GM12878 (cell line): ENCODE measurements at regions not wholly inside any gene's neighbourhood (a gene's known extent, or its start where the extent isn't known, plus 50 kb on each side); places are given as distances from the start of the nearest gene placed in this dataset.
"Not testable (repeated sequence)": the region's sequence is repeated elsewhere in the genome, so short reads cannot be mapped to it uniquely, and the experiment has no call there.

Experiments used
- ATAC-seq: fragments of 200-7000 bp; cut with Tn5 transposase; 3 replicates; pipeline ENCODE4 v1.9.1; 2020; ENCODE audit warnings: mild to moderate bottlenecking, moderate library complexity
- BruUV-seq: library from RNA; stranded (reverse); fragments of 400-500 nt; replicated peaks from 2 replicates; lab custom pipeline; 2021; lab: Mats Ljungman, UMichigan
- CTCF ChIA-PET: fragments of 300-600 bp; sonication (Branson Sonifier 250); formaldehyde crosslinking; extraction: SDS; loops from one replicate; lab custom pipeline; 2021; ENCODE audit warnings: inconsistent platforms; lab: Yijun Ruan, JAX
- POLR2A ChIA-PET: fragments of 350-600 bp; formaldehyde crosslinking; extraction: SDS; loops from one replicate; lab custom pipeline; 2021; ENCODE audit warnings: inconsistent platforms; lab: Charles Lee
- RAD21 ChIA-PET: fragments of 300-600 bp; sonication (Branson Sonifier 250); formaldehyde crosslinking; loops from one replicate; lab custom pipeline; 2023; ENCODE audit warnings: antibody characterized with exemption; ENCODE audit not compliant: unreplicated experiment; lab: Charles Lee
- SMC1A ChIA-PET: fragments of 300-600 bp; sonication (Branson Sonifier 250); formaldehyde crosslinking; loops from one replicate; lab custom pipeline; 2023; ENCODE audit not compliant: unreplicated experiment, uncharacterized antibody; lab: Charles Lee
- DNase-seq: peaks from one replicate; pipeline ENCODE4 v3.0.0-alpha.2; 2011; ENCODE audit warnings: low read depth, low spot score
- FAIRE-seq: peaks from 3 replicates; lab custom pipeline; 2011; peaks lifted over from hg19 to GRCh38; lab: Jason Lieb, UNC
- H2AFZ ChIP-seq: 2 replicates; pipeline ENCODE4 v1.6.0; 2011; ENCODE audit warnings: low read depth, low read length, control low read depth; ENCODE audit not compliant: control insufficient read depth
- H3K27ac ChIP-seq: 2 replicates; pipeline ENCODE4 v1.5.1; 2011; ENCODE audit warnings: control low read depth; ENCODE audit not compliant: control insufficient read depth, insufficient read depth
- H3K27me3 ChIP-seq, 2 experiments: replicated peaks in 1 of 2; 2 replicates each; pipeline versions ENCODE4 v1.6.0 to v1.6.1; 2011; ENCODE audit warnings: low read length in 1 of 2; ENCODE audit not compliant: control insufficient read depth in 2 of 2, insufficient read depth in 2 of 2
- H3K36me3 ChIP-seq, 2 experiments: 2 replicates each; pipeline ENCODE4 v1.5.1; 2011; ENCODE audit warnings: low read length in 1 of 2; ENCODE audit not compliant: control insufficient read depth in 2 of 2, insufficient read depth in 2 of 2
- H3K4me1 ChIP-seq: 2 replicates; pipeline ENCODE4 v1.6.1; 2011; ENCODE audit warnings: mild to moderate bottlenecking, low read length, moderate library complexity, mixed read lengths; ENCODE audit not compliant: control insufficient read depth, insufficient read depth
- H3K4me2 ChIP-seq: 2 replicates; pipeline ENCODE4 v1.6.0; 2011; ENCODE audit warnings: control low read depth; ENCODE audit not compliant: control insufficient read depth, insufficient read depth
- H3K4me3 ChIP-seq: fragments of 200-600 bp; sonication (generic); 2 replicates; pipeline ENCODE4 v1.5.1; 2016
- H3K79me2 ChIP-seq: 2 replicates; pipeline ENCODE4 v1.6.0; 2011; ENCODE audit warnings: low read length; ENCODE audit not compliant: control insufficient read depth, insufficient read depth
- H3K9ac ChIP-seq: 2 replicates; pipeline ENCODE4 v1.8.0; 2011; ENCODE audit warnings: low read length, control low read depth, mixed read lengths; ENCODE audit not compliant: control insufficient read depth, insufficient read depth
- H3K9me3 ChIP-seq: replicated peaks from 3 replicates; pipeline ENCODE4 v1.5.1; 2011; ENCODE audit warnings: mild to moderate bottlenecking, low read length; ENCODE audit not compliant: control insufficient read depth, insufficient read depth
- H4K20me1 ChIP-seq: 2 replicates; pipeline ENCODE4 v1.6.0; 2011; ENCODE audit not compliant: control insufficient read depth, insufficient read depth
- BHLHE40 ChIP-seq, 2 experiments: fragments of 450-650 bp in 1 of 2; IDR thresholded peaks; 2 replicates each; pipeline ENCODE4 v1.6.1; 2011 to 2017; ENCODE audit warnings: low read depth in 2 of 2, borderline replicate concordance in 1 of 2, improper control_type of control experiment in 1 of 2, low read length in 1 of 2, mild to moderate bottlenecking in 1 of 2
- CHD4 ChIP-seq: fragments of 200-600 bp; sonication (generic); IDR thresholded peaks from 2 replicates; pipeline ENCODE4 v1.6.1; 2016; ENCODE audit warnings: mild to moderate bottlenecking
- ELK1 ChIP-seq: IDR thresholded peaks from 2 replicates; pipeline ENCODE4 v1.6.1; 2012; ENCODE audit warnings: low read depth, low read length, improper control_type of control experiment
- FOXK2 ChIP-seq: fragments of 450-650 bp; IDR thresholded peaks from 2 replicates; pipeline ENCODE4 v1.6.1; 2017; ENCODE audit warnings: mild to moderate bottlenecking, moderate library complexity
- GATAD2B ChIP-seq: fragments of 450-650 bp; conservative IDR thresholded peaks from 2 replicates; pipeline ENCODE4 v1.6.1; 2017; ENCODE audit warnings: low read depth, mild to moderate bottlenecking, moderate library complexity
- MEF2B ChIP-seq: fragments of 450-650 bp; IDR thresholded peaks from 2 replicates; pipeline ENCODE4 v1.6.1; 2018; ENCODE audit warnings: mild to moderate bottlenecking, moderate library complexity; ENCODE audit not compliant: partially characterized antibody, poor library complexity, severe bottlenecking
- NRF1 ChIP-seq: conservative IDR thresholded peaks from 2 replicates; pipeline ENCODE4 v1.6.1; 2011; ENCODE audit warnings: mild to moderate bottlenecking, low read depth, low read length, improper control_type of control experiment
- SUZ12 ChIP-seq: fragments of 200-600 bp; sonication (generic); IDR thresholded peaks from one replicate; pipeline ENCODE4 v1.6.1; 2018; ENCODE audit warnings: antibody characterized with exemption, mild to moderate bottlenecking; ENCODE audit not compliant: unreplicated experiment
- TCF7 ChIP-seq: IDR thresholded peaks from 2 replicates; pipeline ENCODE4 v1.6.1; 2014; ENCODE audit warnings: antibody characterized with exemption, borderline replicate concordance
- WGBS: methylation state at CpG from one replicate; pipeline ENCODE4 v1.1.6; 2016; ENCODE audit warnings: low lambda C conversion rate; ENCODE audit not compliant: insufficient replicate concordance, insufficient coverage; ENCODE audit errors: missing lambda C conversion rate; 5-methylcytosine and 5-hydroxymethylcytosine counted together
- in situ Hi-C: fragments of 300-500 bp; cut with MboI; formaldehyde crosslinking; loops from 9 replicates; pipeline ENCODE4 v1.14.3; 2018; ENCODE audit warnings: mixed read lengths
- intact Hi-C: fragments of 100-400 bp; cut with micrococcal nuclease; formaldehyde crosslinking; loops from one replicate; pipeline ENCODE4 v1.14.2; 2022; ENCODE audit not compliant: unreplicated experiment
- TF ChIP-seq, protein P1 (sequence below): IDR thresholded peaks from 2 replicates; pipeline ENCODE4 v1.6.1; 2012; ENCODE audit warnings: improper control_type of control experiment, low read depth, low read length; ENCODE audit not compliant: insufficient replicate concordance

GRCh38 chr11:90614318-90614717 lies 391.5 kb upstream of the CHORDC1 start:
- TF ChIP-seq ELK1 (no peak), NRF1 (no peak), TCF7 (no peak), BHLHE40 (IDR thresholded peaks at IDR 0.05; ENCODE audit: borderline replicate concordance in 1 of 2, low read depth in 2 of 2, low read length in 1 of 2) (no peak), GATAD2B (no peak), MEF2B (no peak), FOXK2 (no peak), SUZ12 (no peak), CHD4 (no peak)
- TF ChIP-seq, protein P1, sequence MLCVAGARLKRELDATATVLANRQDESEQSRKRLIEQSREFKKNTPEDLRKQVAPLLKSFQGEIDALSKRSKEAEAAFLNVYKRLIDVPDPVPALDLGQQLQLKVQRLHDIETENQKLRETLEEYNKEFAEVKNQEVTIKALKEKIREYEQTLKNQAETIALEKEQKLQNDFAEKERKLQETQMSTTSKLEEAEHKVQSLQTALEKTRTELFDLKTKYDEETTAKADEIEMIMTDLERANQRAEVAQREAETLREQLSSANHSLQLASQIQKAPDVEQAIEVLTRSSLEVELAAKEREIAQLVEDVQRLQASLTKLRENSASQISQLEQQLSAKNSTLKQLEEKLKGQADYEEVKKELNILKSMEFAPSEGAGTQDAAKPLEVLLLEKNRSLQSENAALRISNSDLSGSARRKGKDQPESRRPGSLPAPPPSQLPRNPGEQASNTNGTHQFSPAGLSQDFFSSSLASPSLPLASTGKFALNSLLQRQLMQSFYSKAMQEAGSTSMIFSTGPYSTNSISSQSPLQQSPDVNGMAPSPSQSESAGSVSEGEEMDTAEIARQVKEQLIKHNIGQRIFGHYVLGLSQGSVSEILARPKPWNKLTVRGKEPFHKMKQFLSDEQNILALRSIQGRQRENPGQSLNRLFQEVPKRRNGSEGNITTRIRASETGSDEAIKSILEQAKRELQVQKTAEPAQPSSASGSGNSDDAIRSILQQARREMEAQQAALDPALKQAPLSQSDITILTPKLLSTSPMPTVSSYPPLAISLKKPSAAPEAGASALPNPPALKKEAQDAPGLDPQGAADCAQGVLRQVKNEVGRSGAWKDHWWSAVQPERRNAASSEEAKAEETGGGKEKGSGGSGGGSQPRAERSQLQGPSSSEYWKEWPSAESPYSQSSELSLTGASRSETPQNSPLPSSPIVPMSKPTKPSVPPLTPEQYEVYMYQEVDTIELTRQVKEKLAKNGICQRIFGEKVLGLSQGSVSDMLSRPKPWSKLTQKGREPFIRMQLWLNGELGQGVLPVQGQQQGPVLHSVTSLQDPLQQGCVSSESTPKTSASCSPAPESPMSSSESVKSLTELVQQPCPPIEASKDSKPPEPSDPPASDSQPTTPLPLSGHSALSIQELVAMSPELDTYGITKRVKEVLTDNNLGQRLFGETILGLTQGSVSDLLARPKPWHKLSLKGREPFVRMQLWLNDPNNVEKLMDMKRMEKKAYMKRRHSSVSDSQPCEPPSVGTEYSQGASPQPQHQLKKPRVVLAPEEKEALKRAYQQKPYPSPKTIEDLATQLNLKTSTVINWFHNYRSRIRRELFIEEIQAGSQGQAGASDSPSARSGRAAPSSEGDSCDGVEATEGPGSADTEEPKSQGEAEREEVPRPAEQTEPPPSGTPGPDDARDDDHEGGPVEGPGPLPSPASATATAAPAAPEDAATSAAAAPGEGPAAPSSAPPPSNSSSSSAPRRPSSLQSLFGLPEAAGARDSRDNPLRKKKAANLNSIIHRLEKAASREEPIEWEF: no peak
- H3K4me1 ChIP-seq: no peaks in the 10 kb centered on the region
- intact Hi-C loops: no loop called here
- no peaks in the 10 kb centered on the region for H3K9me3 ChIP-seq
- H3K36me3 ChIP-seq: no peaks in the 10 kb centered on the region
- no TSS peak for BruUV-seq
- ChIA-PET POLR2A (no interaction called here), CTCF (no interaction called here), RAD21 (no interaction called here), SMC1A (no interaction called here)
- 0% methylated on average over 2 of the region's 2 CpGs for WGBS
- no peak for DNase-seq
- H4K20me1 ChIP-seq: no peaks in the 10 kb centered on the region
- in situ Hi-C loops: no loop called here
- H3K4me2 ChIP-seq: no peak overlapping the region
- no peaks in the 10 kb centered on the region for H3K79me2 ChIP-seq
- ATAC-seq: peak; percentile 45; the same call in 2 of the 3 replicates
- FAIRE-seq: no peak
- no peaks in the 10 kb centered on the region for H3K27me3 ChIP-seq
- H3K9ac ChIP-seq: no peak overlapping the region
- H3K27ac ChIP-seq: no peak overlapping the region
- no peak overlapping the region for H2AFZ ChIP-seq
- no peak overlapping the region for H3K4me3 ChIP-seq

- POLR2A ChIA-PET, H3K9ac ChIP-seq, H3K27me3 ChIP-seq, BruUV-seq, intact Hi-C loops, FAIRE-seq, H4K20me1 ChIP-seq, H3K79me2 ChIP-seq, H3K4me2 ChIP-seq, H2AFZ ChIP-seq, H3K36me3 ChIP-seq, DNase-seq, H3K4me3 ChIP-seq, H3K4me1 ChIP-seq, in situ Hi-C loops, H3K27ac ChIP-seq, ATAC-seq, H3K9me3 ChIP-seq: not testable (repeated sequence)
- WGBS: 16% methylated on average over 4 of the region's 4 CpGs
- ChIA-PET RAD21 (interaction anchor here (1.0 kb wide), 1 partner anchor 61 kb away, joined by 3 read pairs; no protein-coding TSS in a partner anchor), SMC1A (interaction anchor here (1.2 kb wide), 1 partner anchor 20 kb away, joined by 3 read pairs; no protein-coding TSS in a partner anchor), CTCF (interaction anchor here (1.1 kb wide), 1 partner anchor 18 kb away, joined by 3 read pairs; no protein-coding TSS in a partner anchor)
Measured at GRCh38 chr11:90613037-90613436, 390.2 kb upstream of the CHORDC1 start.
